IPS-18c (cell line): ENCODE measurements at regions not wholly inside any gene's neighbourhood (a gene's known extent, or its start where the extent isn't known, plus 50 kb on each side); places are given as distances from the start of the nearest gene placed in this dataset.

ENCODE experiments used
- H3K4me3 ChIP-seq: 2 replicates; pipeline ENCODE4 v1.7.0; 2013; ENCODE audit warnings: low read depth, mild to moderate bottlenecking, low read length, moderate library complexity; ENCODE audit not compliant: insufficient read depth
- H3K9me3 ChIP-seq: one replicate; pipeline ENCODE4 v1.6.1; 2013; ENCODE audit warnings: mild to moderate bottlenecking, low read length, moderate library complexity; ENCODE audit not compliant: control insufficient read depth, insufficient read depth

DNA sequence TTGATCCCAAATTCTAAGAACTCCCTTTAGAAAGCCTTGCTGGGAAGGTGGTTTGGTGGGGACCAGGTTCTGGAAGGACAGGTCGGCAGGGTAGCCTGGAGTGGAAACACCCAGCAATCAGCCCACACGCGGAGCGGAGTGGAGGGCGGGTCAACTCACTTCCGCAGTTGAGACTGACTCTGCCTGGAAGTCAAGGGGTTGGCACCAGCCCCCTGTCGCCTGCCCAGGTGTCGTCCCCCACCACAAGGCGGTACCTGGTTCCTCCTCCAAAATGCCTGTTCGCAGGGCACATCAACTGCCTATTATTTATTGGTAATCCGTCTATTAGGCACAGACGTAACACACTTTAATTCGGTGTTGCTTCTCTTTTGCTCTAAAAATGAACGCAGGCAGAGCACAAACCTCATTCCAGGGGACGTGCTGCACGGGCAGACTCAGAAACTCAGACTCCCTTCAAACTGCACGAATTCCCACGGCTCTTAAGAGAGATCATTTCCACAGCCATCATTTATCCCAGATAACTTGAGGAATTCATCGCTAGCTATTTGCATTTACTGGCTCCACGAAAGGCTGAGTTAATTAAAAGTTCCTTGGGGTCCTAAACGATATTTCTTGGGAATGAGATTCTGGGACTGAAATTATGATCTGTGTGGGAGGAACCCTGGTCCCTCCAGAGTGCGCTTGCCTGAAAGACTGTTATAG, 248.2 kb upstream of the PPP2R2D start:
- Histone ChIP-seq H3K9me3 (peaks cover 2% of the 10 kb centered on the region), H3K4me3 (no peak overlapping the region)

- peaks cover 2% of the 10 kb centered on the region for H3K9me3 ChIP-seq
Observed at GRCh38 chr10:131653140-131653539, 247.7 kb upstream of the PPP2R2D start.

DNA sequence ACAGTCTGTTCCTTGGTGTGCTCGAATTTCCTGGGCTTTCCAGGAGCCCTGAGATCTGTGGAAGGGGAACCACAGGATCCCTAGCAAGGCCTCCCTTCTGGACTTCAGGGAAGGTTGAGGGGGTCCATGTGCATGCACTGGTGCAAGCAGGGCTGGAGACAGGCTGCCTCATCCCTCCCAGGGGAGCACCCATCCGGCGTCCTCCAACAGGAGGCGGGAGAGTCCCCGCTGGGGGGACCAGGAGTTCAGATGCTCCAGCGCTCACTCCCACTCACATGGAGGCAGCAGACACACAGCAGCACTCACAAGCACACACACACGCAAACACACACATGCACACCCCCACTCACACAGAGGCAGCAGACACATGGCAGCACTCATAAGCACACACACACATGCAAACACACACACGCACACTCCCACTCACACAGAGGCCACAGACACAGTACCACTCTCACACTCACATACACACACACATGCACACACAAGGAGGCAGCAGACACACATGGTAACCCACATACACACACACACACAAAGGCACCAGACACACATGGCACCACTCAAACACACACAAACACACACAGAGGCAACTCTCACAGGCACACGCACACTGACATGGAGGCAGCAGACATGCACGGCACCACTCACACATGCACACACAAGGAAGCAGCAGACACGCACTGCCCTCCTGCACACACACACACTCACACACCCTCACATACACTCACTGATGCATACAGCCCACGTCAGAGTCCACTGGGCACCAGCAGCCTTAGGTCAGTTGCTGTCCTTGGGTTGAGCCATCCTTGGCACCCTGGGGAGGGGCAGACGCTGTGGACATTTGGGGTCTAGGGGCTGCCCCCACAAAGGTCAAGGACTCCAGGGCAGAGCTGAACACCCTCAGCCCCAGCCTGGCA, 247.0 kb upstream of the PPP2R2D start:
- Histone ChIP-seq H3K9me3 (peaks cover 2% of the 10 kb centered on the region), H3K4me3 (0 out of 2 replicates have a peak overlapping the region, but pooled peaks have one; percentile 9)

More at GRCh38 chr10:131653140-131653539, 247.7 kb upstream of the PPP2R2D start:
- H3K4me3 ChIP-seq: no peak overlapping the region

- H3K9me3 ChIP-seq: peaks cover 2% of the 10 kb centered on the region
- no peak overlapping the region for H3K4me3 ChIP-seq
Observed at GRCh38 chr10:131654471-131655087, 246.2 kb upstream of the PPP2R2D start.

GRCh38 chr10:131655101-131655849, 245.5 kb upstream of the PPP2R2D start:
- Histone ChIP-seq H3K4me3 (no peak overlapping the region), H3K9me3 (peaks cover 2% of the 10 kb centered on the region)

DNA sequence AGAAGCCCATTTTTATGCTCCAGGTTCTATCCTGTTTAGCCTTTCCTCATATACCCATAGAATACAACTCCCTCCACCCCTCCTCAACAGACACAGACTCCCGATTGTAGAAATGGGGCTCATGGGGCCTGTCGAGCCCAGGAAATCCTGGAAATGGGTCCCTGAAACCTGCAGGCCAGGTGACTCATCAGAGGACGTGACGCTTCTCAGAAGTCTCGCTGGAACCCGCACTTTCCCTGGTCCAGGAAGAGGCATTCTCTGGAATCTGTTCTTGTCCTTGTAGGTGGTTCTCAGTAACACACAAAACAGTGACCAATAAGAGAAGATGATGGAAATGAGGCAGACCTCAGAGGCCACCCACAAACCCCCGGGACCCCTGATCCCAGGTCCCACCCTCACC, 244.8 kb upstream of the PPP2R2D start:
- Histone ChIP-seq H3K4me3 (no peak overlapping the region), H3K9me3 (peaks cover 2% of the 10 kb centered on the region)

- H3K9me3 ChIP-seq: peaks cover 2% of the 10 kb centered on the region
- H3K4me3 ChIP-seq: no peak overlapping the region
Observed at GRCh38 chr10:131656431-131656841, 244.4 kb upstream of the PPP2R2D start.

DNA sequence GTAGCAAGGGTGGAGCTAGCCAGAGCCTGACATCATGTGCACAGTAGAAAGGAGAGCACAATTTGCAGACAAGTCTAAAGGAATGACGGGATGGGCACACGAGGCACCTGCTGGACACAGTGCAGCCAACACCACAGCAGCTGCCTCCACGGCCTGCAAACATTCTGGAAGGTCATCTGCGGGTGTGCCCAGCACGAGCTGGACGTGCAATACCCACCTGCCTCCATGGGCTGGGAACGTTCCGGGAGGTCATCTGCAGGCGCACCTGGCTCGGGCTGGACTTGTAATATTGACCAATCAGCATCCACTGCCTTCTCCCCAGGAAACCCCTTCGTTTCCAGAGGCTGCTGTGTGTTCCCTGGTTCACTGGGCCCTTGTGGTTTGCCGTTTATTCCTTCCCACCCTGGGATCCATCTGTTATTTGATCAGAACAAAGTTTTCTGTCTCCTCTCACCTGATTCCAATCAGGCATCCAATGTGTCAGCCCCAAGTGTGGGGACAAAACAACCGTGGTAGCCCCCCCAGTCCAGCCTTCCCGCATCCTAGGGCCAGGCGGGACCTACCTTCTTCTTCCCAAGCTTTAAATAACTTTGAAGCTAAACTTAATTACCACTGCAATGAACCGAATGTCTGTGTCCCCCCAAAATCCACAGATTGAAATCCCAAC, 243.4 kb upstream of the PPP2R2D start:
- Histone ChIP-seq H3K9me3 (peaks cover 2% of the 10 kb centered on the region), H3K4me3 (no peak overlapping the region)

GRCh38 chr10:131657985-131658330, 242.8 kb upstream of the PPP2R2D start:
- no peak overlapping the region for H3K4me3 ChIP-seq
- H3K9me3 ChIP-seq: peaks cover 2% of the 10 kb centered on the region

- Histone ChIP-seq H3K4me3 (no peak overlapping the region), H3K9me3 (peaks cover 2% of the 10 kb centered on the region)
Observed at GRCh38 chr10:131658476-131659110, 242.2 kb upstream of the PPP2R2D start.

GRCh38 chr10:131660427-131660826, 240.4 kb upstream of the PPP2R2D start:
- H3K9me3 ChIP-seq: no peaks in the 10 kb centered on the region

DNA sequence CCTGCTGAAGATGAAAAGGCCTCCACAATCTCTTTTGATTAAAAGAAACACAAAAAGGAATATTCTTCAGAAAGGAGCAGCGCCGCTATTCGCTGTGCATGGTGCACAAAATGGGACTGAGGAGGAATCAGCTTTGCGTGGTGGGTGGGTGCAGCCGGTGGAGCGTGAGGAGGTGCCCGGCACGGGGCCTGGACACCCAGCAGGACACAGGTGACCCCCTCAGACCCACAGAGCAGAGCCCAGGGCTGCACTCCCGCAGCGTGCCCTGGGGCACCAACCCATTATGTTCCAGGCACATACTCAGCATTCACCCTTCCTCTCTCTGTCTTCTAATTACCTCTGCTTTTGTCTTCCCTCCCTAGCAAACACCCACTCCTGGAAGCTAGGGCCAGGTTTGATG, 238.0 kb upstream of the PPP2R2D start:
- H3K9me3 ChIP-seq: no peaks in the 10 kb centered on the region
- H3K4me3 ChIP-seq: no peak overlapping the region

More at GRCh38 chr10:131660427-131660826, 240.4 kb upstream of the PPP2R2D start:
- H3K4me3 ChIP-seq: no peak overlapping the region

GRCh38 chr10:131663351-131663750, 237.5 kb upstream of the PPP2R2D start:
- Histone ChIP-seq H3K9me3 (no peaks in the 10 kb centered on the region), H3K4me3 (no peak overlapping the region)

DNA sequence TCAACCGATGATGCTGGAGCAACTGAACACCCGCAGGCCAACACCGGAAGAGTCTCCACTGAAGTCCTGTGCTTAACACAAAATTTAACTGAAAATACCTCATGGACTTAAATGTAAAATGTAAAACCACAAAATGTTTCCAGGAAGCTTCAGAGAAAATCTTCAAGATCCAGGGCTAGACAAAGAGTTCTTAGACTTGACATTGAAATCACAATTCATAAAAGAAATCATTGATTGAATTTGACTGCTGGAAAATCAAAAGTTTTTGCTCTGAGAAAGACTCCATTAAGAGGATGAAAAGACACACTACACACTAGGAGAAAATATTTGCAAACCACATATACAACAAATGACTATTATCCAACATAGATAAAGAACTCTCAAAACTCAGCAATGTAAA, 234.7 kb upstream of the PPP2R2D start:
- Histone ChIP-seq H3K4me3 (no peak overlapping the region), H3K9me3 (no peaks in the 10 kb centered on the region)

- no peaks in the 10 kb centered on the region for H3K9me3 ChIP-seq
- H3K4me3 ChIP-seq: no peak overlapping the region
Observed at GRCh38 chr10:131667047-131667446, 233.8 kb upstream of the PPP2R2D start.

GRCh38 chr10:131667561-131667960, 233.2 kb upstream of the PPP2R2D start:
- H3K9me3 ChIP-seq: no peaks in the 10 kb centered on the region
- H3K4me3 ChIP-seq: no peak overlapping the region
